Small intestine (tissue), 7 donors: ENCODE measurements at regions not wholly inside any gene's neighbourhood (a gene's known extent, or its start where the extent isn't known, plus 50 kb on each side); places are given as distances from the start of the nearest gene placed in this dataset.

ENCODE experiments used
- DNase-seq, 2 donors: peaks; one replicate each; pipeline versions ENCODE4 v3.0.0 to v3.0.0-alpha.2; 2013
- FAIRE-seq: peaks from 2 replicates; lab custom pipeline; 2012; peaks lifted over from hg19 to GRCh38; lab: Jason Lieb, UNC
- H3K27ac ChIP-seq, 3 donors: one replicate each; pipeline ENCODE4 v1.5.1; 2013; ENCODE audit warnings: low read length in 2 of 3, mild to moderate bottlenecking in 2 of 3, control low read depth in 1 of 3, inconsistent platforms in 1 of 3, low read depth in 1 of 3, moderate library complexity in 1 of 3
- H3K27me3 ChIP-seq, 3 donors: one replicate each; pipeline ENCODE4 v1.6.1; 2013; ENCODE audit warnings: low read length in 3 of 3, inconsistent platforms in 1 of 3; ENCODE audit not compliant: control insufficient read depth in 3 of 3, insufficient read depth in 3 of 3
- H3K36me3 ChIP-seq, 3 donors: one replicate each; pipeline ENCODE4 v1.6.1; 2013; ENCODE audit warnings: low read length in 3 of 3, inconsistent platforms in 1 of 3, low read depth in 1 of 3, mild to moderate bottlenecking in 1 of 3, moderate library complexity in 1 of 3; ENCODE audit not compliant: control insufficient read depth in 3 of 3, insufficient read depth in 2 of 3
- H3K4me1 ChIP-seq, 3 donors: one replicate each; pipeline ENCODE4 v1.6.1; 2013; ENCODE audit warnings: low read length in 2 of 3, inconsistent platforms in 1 of 3, low read depth in 1 of 3, mild to moderate bottlenecking in 1 of 3, moderate library complexity in 1 of 3; ENCODE audit not compliant: control insufficient read depth in 3 of 3, insufficient read depth in 2 of 3
- H3K4me3 ChIP-seq, 3 donors: one replicate each; pipeline ENCODE4 v1.5.1; 2013; ENCODE audit warnings: low read length in 3 of 3, control low read depth in 1 of 3, inconsistent platforms in 1 of 3, low read depth in 1 of 3, mild to moderate bottlenecking in 1 of 3, moderate library complexity in 1 of 3
- H3K9me3 ChIP-seq, 2 donors: one replicate each; pipeline ENCODE4 v1.6.1; 2013; ENCODE audit warnings: low read depth in 1 of 2, low read length in 1 of 2; ENCODE audit not compliant: control insufficient read depth in 2 of 2, insufficient read depth in 1 of 2
- WGBS, 3 donors: extraction: QIAGEN DNeasy Blood & Tissue Kit; methylation state at CpG; one replicate each; pipeline ENCODE4 v1.1.7; 2013; 5-methylcytosine and 5-hydroxymethylcytosine counted together
- donor health status: healthy with polysubstance abuse.
- donor health status: control.
- donor health status: control.
- donor health status: Bipolar disorder and iron deficiency.
- donor health status: healthy.

GRCh38 chr5:158320934-158321333 lies 462.0 kb upstream of the CLINT1 start:
- no peaks in the 10 kb centered on the region for H3K4me1 ChIP-seq
- H3K27ac ChIP-seq: no peak overlapping the region
- 65 to 82% (median 71%) methylated on average over 5 of the region's 5 CpGs for WGBS, 3 donors
- DNase-seq: no peak
- no peaks in the 10 kb centered on the region for H3K9me3 ChIP-seq
- H3K36me3 ChIP-seq: no peaks in the 10 kb centered on the region
- FAIRE-seq: no peak
- no peaks in the 10 kb centered on the region for H3K27me3 ChIP-seq
- H3K4me3 ChIP-seq: no peak overlapping the region

- FAIRE-seq (no peak), DNase-seq (no peak)
- H3K36me3 ChIP-seq: no peaks in the 10 kb centered on the region
- no peaks in the 10 kb centered on the region for H3K4me1 ChIP-seq
- H3K9me3 ChIP-seq: no peaks in the 10 kb centered on the region
- H3K27ac ChIP-seq: no peak overlapping the region
- H3K4me3 ChIP-seq: no peak overlapping the region
- no peaks in the 10 kb centered on the region for H3K27me3 ChIP-seq
- 65 to 79% (median 65%) methylated on average over 5 of the region's 5 CpGs for WGBS, 3 donors
These were observed 461.3 kb upstream of the CLINT1 start for GRCh38 chr5:158320178-158320674.

- 44 to 57% (median 50%) methylated on average over 4 of the region's 4 CpGs for WGBS, 3 donors
- no peak overlapping the region for H3K27ac ChIP-seq
- FAIRE-seq (no peak), DNase-seq (no peak)
- H3K36me3 ChIP-seq: no peaks in the 10 kb centered on the region
- no peaks in the 10 kb centered on the region for H3K9me3 ChIP-seq
- no peaks in the 10 kb centered on the region for H3K27me3 ChIP-seq
- no peaks in the 10 kb centered on the region for H3K4me1 ChIP-seq
- H3K4me3 ChIP-seq: no peak overlapping the region
These were observed 458.6 kb upstream of the CLINT1 start for GRCh38 chr5:158317507-158317906.

- Histone ChIP-seq H3K27ac (no peak overlapping the region), H3K27me3 (no peaks in the 10 kb centered on the region), H3K9me3 (no peaks in the 10 kb centered on the region), H3K4me3 (no peak overlapping the region), H3K4me1 (no peaks in the 10 kb centered on the region), H3K36me3 (no peaks in the 10 kb centered on the region)
- DNase-seq: no peak
- no peak for FAIRE-seq
- WGBS, 3 donors: 77 to 80% (median 78%) methylated on average over 15 of the region's 15 CpGs
These were observed 455.0 kb upstream of the CLINT1 start for GRCh38 chr5:158313733-158314464.

- DNase-seq: no peak
- H3K9me3 ChIP-seq: no peaks in the 10 kb centered on the region
- no peaks in the 10 kb centered on the region for H3K36me3 ChIP-seq
- H3K27ac ChIP-seq: no peak overlapping the region
- WGBS, 3 donors: 81 to 87% (median 85%) methylated on average over 12 of the region's 12 CpGs
- no peak for FAIRE-seq
- no peak overlapping the region for H3K4me3 ChIP-seq
- H3K27me3 ChIP-seq: no peaks in the 10 kb centered on the region
- no peaks in the 10 kb centered on the region for H3K4me1 ChIP-seq
These were observed 454.2 kb upstream of the CLINT1 start for GRCh38 chr5:158313027-158313732.

- no peak overlapping the region for H3K27ac ChIP-seq
- no peaks in the 10 kb centered on the region for H3K36me3 ChIP-seq
- no peak for DNase-seq
- no peak overlapping the region for H3K4me3 ChIP-seq
- no peaks in the 10 kb centered on the region for H3K9me3 ChIP-seq
- no peaks in the 10 kb centered on the region for H3K4me1 ChIP-seq
- 60 to 67% (median 63%) methylated on average over 6 of the region's 6 CpGs for WGBS, 3 donors
- no peaks in the 10 kb centered on the region for H3K27me3 ChIP-seq
- no peak for FAIRE-seq
These were observed 450.3 kb upstream of the CLINT1 start for GRCh38 chr5:158309088-158309807.

GRCh38 chr5:158308429-158309025 lies 449.6 kb upstream of the CLINT1 start:
- Histone ChIP-seq H3K36me3 (no peaks in the 10 kb centered on the region), H3K4me3 (no peak overlapping the region), H3K27ac (no peak overlapping the region), H3K4me1 (no peaks in the 10 kb centered on the region), H3K9me3 (no peaks in the 10 kb centered on the region), H3K27me3 (no peaks in the 10 kb centered on the region)
- WGBS, 3 donors: 66 to 73% (median 67%) methylated on average over 6 of the region's 6 CpGs
- FAIRE-seq (no peak), DNase-seq (no peak)

- H3K27ac ChIP-seq: no peak overlapping the region
These were observed 446.9 kb upstream of the CLINT1 start for GRCh38 chr5:158305861-158306260.

More at GRCh38 chr5:158305861-158306260, 446.9 kb upstream of the CLINT1 start:
- Histone ChIP-seq H3K36me3 (no peaks in the 10 kb centered on the region), H3K4me3 (no peak overlapping the region), H3K9me3 (no peaks in the 10 kb centered on the region), H3K27me3 (no peaks in the 10 kb centered on the region), H3K4me1 (no peaks in the 10 kb centered on the region)
- WGBS, 3 donors: 66 to 79% (median 76%) methylated on average over 1 of the region's 1 CpG
- no peak for DNase-seq
- FAIRE-seq: no peak
